Kidney epithelial cell (primary cell): ENCODE measurements at regions not wholly inside any gene's neighbourhood (a gene's known extent, or its start where the extent isn't known, plus 50 kb on each side); places are given as distances from the start of the nearest gene placed in this dataset.

Experiments
- DNase-seq: peaks from one replicate; pipeline ENCODE4 v3.0.0-alpha.2; 2010; ENCODE audit warnings: low read depth
- H3K27me3 ChIP-seq: 2 replicates; pipeline ENCODE4 v1.6.0; 2011; ENCODE audit warnings: low read length; ENCODE audit not compliant: control insufficient read depth, insufficient read depth
- H3K36me3 ChIP-seq: 2 replicates; pipeline ENCODE4 v1.5.1; 2011; ENCODE audit warnings: low read length; ENCODE audit not compliant: control insufficient read depth, insufficient read depth
- H3K4me3 ChIP-seq: 2 replicates; pipeline ENCODE4 v1.5.1; 2011; ENCODE audit warnings: low read depth, mild to moderate bottlenecking, control low read depth, low read length
- CTCF ChIP-seq: IDR thresholded peaks from 2 replicates; pipeline ENCODE4 v1.5.1; 2011; ENCODE audit warnings: mild to moderate bottlenecking, moderate library complexity, low read length, control low read depth, inconsistent platforms; ENCODE audit not compliant: insufficient read depth, poor library complexity, severe bottlenecking

- no peak for TF ChIP-seq CTCF
- no peak overlapping the region for H3K4me3 ChIP-seq
- H3K36me3 ChIP-seq, result no peaks in the 10 kb centered on the region
- H3K27me3 ChIP-seq, result no peaks in the 10 kb centered on the region
- no peak for DNase-seq
Observed at GRCh38 chr6:44599672-44600071, 212.2 kb downstream of the CDC5L start.

- Histone ChIP-seq H3K36me3 (no peaks in the 10 kb centered on the region), H3K4me3 (no peak overlapping the region), H3K27me3 (no peaks in the 10 kb centered on the region)
- no peak for DNase-seq
- TF ChIP-seq CTCF, result no peak
Observed at GRCh38 chr6:44603044-44603686, 215.7 kb downstream of the CDC5L start.

GRCh38 chr6:44606504-44606903 is 219.0 kb downstream of the CDC5L start:
- H3K27me3 ChIP-seq, result no peaks in the 10 kb centered on the region
- TF ChIP-seq CTCF, result no peak
- H3K4me3 ChIP-seq, result no peak overlapping the region
- no peak for DNase-seq
- no peaks in the 10 kb centered on the region for H3K36me3 ChIP-seq

GRCh38 chr6:44606976-44607375 is 219.5 kb downstream of the CDC5L start:
- H3K27me3 ChIP-seq, result no peaks in the 10 kb centered on the region
- TF ChIP-seq CTCF, result no peak
- no peak for DNase-seq
- no peaks in the 10 kb centered on the region for H3K36me3 ChIP-seq
- H3K4me3 ChIP-seq, result no peak overlapping the region

- no peak overlapping the region for H3K4me3 ChIP-seq
- no peaks in the 10 kb centered on the region for H3K27me3 ChIP-seq
- DNase-seq, result no peak
- TF ChIP-seq CTCF, result no peak
- no peaks in the 10 kb centered on the region for H3K36me3 ChIP-seq
Observed at GRCh38 chr6:44608175-44608574, 220.7 kb downstream of the CDC5L start.

GRCh38 chr6:44609051-44609612 is 221.6 kb downstream of the CDC5L start:
- no peaks in the 10 kb centered on the region for H3K27me3 ChIP-seq
- no peak for TF ChIP-seq CTCF
- no peak overlapping the region for H3K4me3 ChIP-seq
- no peak for DNase-seq
- H3K36me3 ChIP-seq, result no peaks in the 10 kb centered on the region
